ENCODE measurements at regions not wholly inside any gene's neighbourhood (a gene's known extent, or its start where the extent isn't known, plus 50 kb on each side); places are given as distances from the start of the nearest gene placed in this dataset.

DNA sequence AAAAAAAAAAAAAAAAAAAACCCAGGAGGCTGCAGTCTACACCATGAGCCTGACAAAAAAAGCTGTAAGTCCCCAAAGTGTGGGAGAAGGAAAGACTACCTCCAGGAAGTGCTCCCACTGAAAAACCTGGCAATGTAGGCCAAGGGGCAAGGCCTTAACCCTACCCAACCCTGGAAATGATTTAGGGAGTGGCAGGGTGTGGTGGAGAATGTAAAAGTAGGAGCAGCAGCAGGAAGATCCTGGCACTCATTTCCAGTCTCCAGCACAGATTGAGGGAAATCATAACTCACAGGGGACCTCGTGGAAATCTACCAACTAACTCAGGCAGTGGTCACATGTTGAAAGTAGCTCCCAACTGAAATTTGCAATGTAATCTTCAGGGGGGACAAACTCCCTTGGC, 839.5 kb downstream of the EPHA3 start:
- TF ChIP-seq SUZ12 (IDR thresholded peaks at IDR 0.05; ENCODE audit: low read length): no peak
- no peak for TF ChIP-seq GABPA (IDR thresholded peaks at IDR 0.05; ENCODE audit: borderline replicate concordance, insufficient read depth, low read length)
- no peak for TF ChIP-seq CHD2 (IDR thresholded peaks at IDR 0.05; ENCODE audit: low read length)
- TF ChIP-seq YY1 (IDR thresholded peaks at IDR 0.05; ENCODE audit: low read depth, low read length): no peak
- TF ChIP-seq, protein P1, sequence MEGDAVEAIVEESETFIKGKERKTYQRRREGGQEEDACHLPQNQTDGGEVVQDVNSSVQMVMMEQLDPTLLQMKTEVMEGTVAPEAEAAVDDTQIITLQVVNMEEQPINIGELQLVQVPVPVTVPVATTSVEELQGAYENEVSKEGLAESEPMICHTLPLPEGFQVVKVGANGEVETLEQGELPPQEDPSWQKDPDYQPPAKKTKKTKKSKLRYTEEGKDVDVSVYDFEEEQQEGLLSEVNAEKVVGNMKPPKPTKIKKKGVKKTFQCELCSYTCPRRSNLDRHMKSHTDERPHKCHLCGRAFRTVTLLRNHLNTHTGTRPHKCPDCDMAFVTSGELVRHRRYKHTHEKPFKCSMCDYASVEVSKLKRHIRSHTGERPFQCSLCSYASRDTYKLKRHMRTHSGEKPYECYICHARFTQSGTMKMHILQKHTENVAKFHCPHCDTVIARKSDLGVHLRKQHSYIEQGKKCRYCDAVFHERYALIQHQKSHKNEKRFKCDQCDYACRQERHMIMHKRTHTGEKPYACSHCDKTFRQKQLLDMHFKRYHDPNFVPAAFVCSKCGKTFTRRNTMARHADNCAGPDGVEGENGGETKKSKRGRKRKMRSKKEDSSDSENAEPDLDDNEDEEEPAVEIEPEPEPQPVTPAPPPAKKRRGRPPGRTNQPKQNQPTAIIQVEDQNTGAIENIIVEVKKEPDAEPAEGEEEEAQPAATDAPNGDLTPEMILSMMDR (IDR thresholded peaks at IDR 0.05; ENCODE audit: control extremely low read depth in 1 of 3, insufficient read depth in 1 of 3, low read depth in 1 of 3, low read length in 3 of 3): no peak
- no peak for TF ChIP-seq CHD1 (IDR thresholded peaks at IDR 0.05; ENCODE audit: low read depth, low read length)

Measured in H1 (cell line).